ENCODE measurements at regions not wholly inside any gene's neighbourhood (a gene's known extent, or its start where the extent isn't known, plus 50 kb on each side); places are given as distances from the start of the nearest gene placed in this dataset.

DNA sequence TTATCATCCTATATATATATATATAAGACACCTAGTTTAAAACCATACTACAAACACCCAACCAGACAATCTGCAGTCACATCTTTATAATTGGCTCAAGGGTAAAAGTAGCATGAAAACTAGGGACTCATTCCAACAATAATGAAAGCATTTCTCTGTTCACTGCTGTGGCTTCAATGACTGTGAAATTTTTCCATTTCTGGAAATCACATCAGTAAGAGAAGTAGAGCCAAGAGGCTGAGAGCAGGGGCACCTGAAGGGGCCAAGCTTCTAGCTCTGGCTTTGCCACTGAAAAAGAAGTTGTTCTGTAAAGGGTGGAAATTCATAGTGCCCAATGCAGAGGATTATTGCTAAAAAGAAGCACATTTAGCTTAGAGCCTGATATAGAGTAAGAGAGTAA is 158.6 kb upstream of the GLI3 start:
- TF ChIP-seq, protein P1, sequence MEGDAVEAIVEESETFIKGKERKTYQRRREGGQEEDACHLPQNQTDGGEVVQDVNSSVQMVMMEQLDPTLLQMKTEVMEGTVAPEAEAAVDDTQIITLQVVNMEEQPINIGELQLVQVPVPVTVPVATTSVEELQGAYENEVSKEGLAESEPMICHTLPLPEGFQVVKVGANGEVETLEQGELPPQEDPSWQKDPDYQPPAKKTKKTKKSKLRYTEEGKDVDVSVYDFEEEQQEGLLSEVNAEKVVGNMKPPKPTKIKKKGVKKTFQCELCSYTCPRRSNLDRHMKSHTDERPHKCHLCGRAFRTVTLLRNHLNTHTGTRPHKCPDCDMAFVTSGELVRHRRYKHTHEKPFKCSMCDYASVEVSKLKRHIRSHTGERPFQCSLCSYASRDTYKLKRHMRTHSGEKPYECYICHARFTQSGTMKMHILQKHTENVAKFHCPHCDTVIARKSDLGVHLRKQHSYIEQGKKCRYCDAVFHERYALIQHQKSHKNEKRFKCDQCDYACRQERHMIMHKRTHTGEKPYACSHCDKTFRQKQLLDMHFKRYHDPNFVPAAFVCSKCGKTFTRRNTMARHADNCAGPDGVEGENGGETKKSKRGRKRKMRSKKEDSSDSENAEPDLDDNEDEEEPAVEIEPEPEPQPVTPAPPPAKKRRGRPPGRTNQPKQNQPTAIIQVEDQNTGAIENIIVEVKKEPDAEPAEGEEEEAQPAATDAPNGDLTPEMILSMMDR (IDR thresholded peaks at IDR 0.05): no peak
- TF ChIP-seq POLR2A (IDR thresholded peaks at IDR 0.05): no peak
